ENCODE measurements at regions not wholly inside any gene's neighbourhood (a gene's known extent, or its start where the extent isn't known, plus 50 kb on each side); places are given as distances from the start of the nearest gene placed in this dataset.

DNA sequence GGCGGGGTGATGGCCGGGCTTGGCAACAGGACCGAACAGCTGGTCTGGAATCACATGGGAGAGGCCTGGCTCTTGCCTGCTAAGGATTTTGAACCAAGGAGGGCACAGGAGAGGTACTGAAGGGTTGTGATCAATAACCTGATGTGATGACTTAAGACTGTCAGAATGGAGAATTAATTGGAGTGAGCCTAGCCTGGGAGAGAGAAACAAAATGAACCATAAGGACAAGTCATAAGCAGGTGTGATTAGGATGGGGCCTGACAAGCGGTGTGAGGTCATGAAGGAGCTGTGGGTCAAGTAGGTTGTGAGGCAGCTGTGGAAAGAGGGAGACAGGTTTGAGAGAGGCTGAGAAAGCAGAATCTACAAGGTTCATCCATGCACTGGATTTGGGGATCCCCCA, 104.6 kb downstream of the MED10 start:
- H3K9me3 ChIP-seq (ENCODE audit: low read depth), result no peaks in the 10 kb centered on the region
- TF ChIP-seq EZH2phosphoT487 (IDR thresholded peaks at IDR 0.05; ENCODE audit: insufficient read depth, low read depth), result no peak
- TF ChIP-seq EZH2 (IDR thresholded peaks at IDR 0.05; ENCODE audit: insufficient read depth, poor library complexity, severe bottlenecking), result no peak
- H3K27ac ChIP-seq, result no peak overlapping the region
- no peak overlapping the region for H2AFZ ChIP-seq
- H3F3A ChIP-seq (ENCODE audit: insufficient read depth), result no peaks in the 10 kb centered on the region
- H4K20me1 ChIP-seq (ENCODE audit: insufficient read depth), result no peaks in the 10 kb centered on the region
- no peaks in the 10 kb centered on the region for H3K9me2 ChIP-seq (ENCODE audit: insufficient read depth)
- no peaks in the 10 kb centered on the region for H3K79me2 ChIP-seq (ENCODE audit: insufficient read depth)
- no peaks in the 10 kb centered on the region for H3K36me3 ChIP-seq (ENCODE audit: low read depth)
- no peaks in the 10 kb centered on the region for H3K4me1 ChIP-seq (ENCODE audit: insufficient read depth)
- H3K4me2 ChIP-seq (ENCODE audit: unreplicated experiment), result no peak overlapping the region
- in situ Hi-C loops (cut with MboI), result no loop called here
- no peak for DNase-seq
- WGBS, 2 experiments (ENCODE audit: low coverage in 1 of 2, low lambda C conversion rate in 2 of 2, missing lambda C conversion rate in 2 of 2), result 33 to 40% methylated on average over 4 of the region's 4 CpGs
- H3K27me3 ChIP-seq (replicated peaks; ENCODE audit: insufficient read depth), result no peaks in the 10 kb centered on the region
- no peak overlapping the region for H3K9ac ChIP-seq
- H3K4me3 ChIP-seq, result no peak overlapping the region

DNA sequence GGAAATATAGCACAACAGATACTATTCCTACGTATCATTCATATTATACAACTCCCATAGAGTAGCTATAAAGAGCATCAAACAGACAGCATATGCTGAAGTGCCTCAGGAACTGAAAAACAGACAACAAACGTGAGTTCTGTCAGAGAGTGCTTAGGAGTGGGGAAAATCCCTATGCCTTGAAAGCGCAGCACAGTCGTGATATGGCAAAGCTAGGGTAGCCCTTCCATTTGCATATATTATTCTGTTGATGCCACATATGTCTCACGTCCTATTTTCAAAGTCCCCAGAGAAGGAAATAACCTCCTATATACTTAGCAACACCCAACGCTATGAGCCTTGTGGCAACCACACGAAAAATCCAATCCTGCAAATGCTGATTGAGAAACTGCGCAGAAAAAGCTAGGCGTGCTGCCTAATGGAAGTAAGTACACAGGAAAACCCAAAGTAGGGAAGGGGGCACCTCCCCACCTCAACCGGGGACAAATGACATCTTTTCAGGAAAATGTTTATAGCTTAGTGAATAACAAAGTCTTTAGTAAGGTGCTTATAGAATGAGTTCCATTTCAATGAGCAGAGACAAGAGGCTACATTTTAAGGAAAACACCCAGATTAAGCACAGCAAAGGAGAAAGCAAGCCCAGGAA, 105.1 kb downstream of the MED10 start:
- Histone ChIP-seq H3F3A (ENCODE audit: insufficient read depth) (no peaks in the 10 kb centered on the region), H3K4me2 (ENCODE audit: unreplicated experiment) (no peak overlapping the region), H3K9me3 (ENCODE audit: low read depth) (no peaks in the 10 kb centered on the region), H3K9ac (no peak overlapping the region), H4K20me1 (ENCODE audit: insufficient read depth) (no peaks in the 10 kb centered on the region), H3K9me2 (ENCODE audit: insufficient read depth) (no peaks in the 10 kb centered on the region), H3K4me3 (no peak overlapping the region), H3K4me1 (ENCODE audit: insufficient read depth) (no peaks in the 10 kb centered on the region), H3K36me3 (ENCODE audit: low read depth) (no peaks in the 10 kb centered on the region), H3K27ac (no peak overlapping the region), H2AFZ (no peak overlapping the region), H3K79me2 (ENCODE audit: insufficient read depth) (no peaks in the 10 kb centered on the region), H3K27me3 (replicated peaks; ENCODE audit: insufficient read depth) (no peaks in the 10 kb centered on the region)
- in situ Hi-C loops (cut with MboI), result no loop called here
- no peak for TF ChIP-seq EZH2phosphoT487 (IDR thresholded peaks at IDR 0.05; ENCODE audit: insufficient read depth, low read depth)
- TF ChIP-seq EZH2 (IDR thresholded peaks at IDR 0.05; ENCODE audit: insufficient read depth, poor library complexity, severe bottlenecking), result no peak
- 22 to 24% methylated on average over 10 of the region's 10 CpGs for WGBS, 2 experiments (ENCODE audit: low coverage in 1 of 2, low lambda C conversion rate in 2 of 2, missing lambda C conversion rate in 2 of 2)
- DNase-seq, result no peak

DNA sequence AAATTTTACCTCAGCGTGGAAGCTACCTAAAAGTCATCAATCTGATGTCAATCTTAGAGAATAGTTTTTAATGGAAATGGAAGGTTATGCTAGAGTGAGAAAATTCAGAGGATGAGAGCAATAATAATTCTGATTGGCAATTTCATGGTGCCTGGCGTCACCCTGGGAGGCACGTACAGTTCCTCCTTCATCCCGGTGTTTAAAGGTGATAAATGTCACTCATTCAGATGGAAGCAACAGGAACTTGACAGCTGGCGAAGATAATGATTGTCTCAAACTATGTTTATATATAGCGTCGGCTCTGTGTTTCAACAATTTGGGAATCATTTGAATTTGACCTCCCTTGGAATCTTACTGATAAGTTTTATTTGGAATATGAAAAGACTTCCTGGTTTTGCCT, 108.4 kb downstream of the MED10 start:
- H3K4me1 ChIP-seq (ENCODE audit: insufficient read depth), result no peaks in the 10 kb centered on the region
- H3K79me2 ChIP-seq (ENCODE audit: insufficient read depth), result no peaks in the 10 kb centered on the region
- 40 to 45% methylated on average over 7 of the region's 7 CpGs for WGBS, 2 experiments (ENCODE audit: low coverage in 1 of 2, low lambda C conversion rate in 2 of 2, missing lambda C conversion rate in 2 of 2)
- no peaks in the 10 kb centered on the region for H4K20me1 ChIP-seq (ENCODE audit: insufficient read depth)
- TF ChIP-seq EZH2phosphoT487 (IDR thresholded peaks at IDR 0.05; ENCODE audit: insufficient read depth, low read depth), result no peak
- TF ChIP-seq EZH2 (IDR thresholded peaks at IDR 0.05; ENCODE audit: insufficient read depth, poor library complexity, severe bottlenecking), result no peak
- DNase-seq, result no peak
- H3K4me2 ChIP-seq (ENCODE audit: unreplicated experiment), result no peak overlapping the region
- no peaks in the 10 kb centered on the region for H3K9me3 ChIP-seq (ENCODE audit: low read depth)
- H3K9ac ChIP-seq, result no peak overlapping the region
- H3F3A ChIP-seq (ENCODE audit: insufficient read depth), result no peaks in the 10 kb centered on the region
- no peaks in the 10 kb centered on the region for H3K9me2 ChIP-seq (ENCODE audit: insufficient read depth)
- no peak overlapping the region for H2AFZ ChIP-seq
- H3K27ac ChIP-seq, result no peak overlapping the region
- in situ Hi-C loops (cut with MboI), result no loop called here
- no peak overlapping the region for H3K4me3 ChIP-seq
- no peaks in the 10 kb centered on the region for H3K36me3 ChIP-seq (ENCODE audit: low read depth)
- no peaks in the 10 kb centered on the region for H3K27me3 ChIP-seq (replicated peaks; ENCODE audit: insufficient read depth)

DNA sequence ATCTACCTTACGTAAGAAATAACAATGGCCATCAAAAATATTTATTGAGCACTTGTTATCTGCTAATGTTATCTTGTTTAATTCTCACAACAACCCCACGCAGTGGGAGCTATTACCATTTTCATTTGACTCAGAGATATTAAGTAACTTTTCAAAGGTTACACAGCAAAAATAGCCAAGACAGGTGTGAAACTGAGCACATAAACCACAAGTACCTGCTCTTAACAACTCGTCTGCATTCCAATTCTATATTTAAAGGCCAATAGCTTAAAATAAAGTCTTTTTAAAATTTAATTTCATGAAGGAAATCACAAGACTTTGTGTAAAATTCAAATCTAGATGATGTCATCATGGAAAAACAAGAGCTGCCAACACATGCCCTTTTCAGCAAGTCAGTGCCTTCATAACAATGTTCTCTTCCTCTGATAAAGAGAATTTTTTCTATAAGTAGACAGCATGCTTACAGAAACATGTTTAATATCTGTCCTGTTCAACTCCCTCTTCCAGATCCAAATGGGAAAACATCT, 111.6 kb downstream of the MED10 start:
- Histone ChIP-seq H2AFZ (no peak overlapping the region), H3K4me2 (ENCODE audit: unreplicated experiment) (no peak overlapping the region), H4K20me1 (ENCODE audit: insufficient read depth) (no peaks in the 10 kb centered on the region), H3K27me3 (replicated peaks; ENCODE audit: insufficient read depth) (no peaks in the 10 kb centered on the region), H3F3A (ENCODE audit: insufficient read depth) (no peaks in the 10 kb centered on the region), H3K36me3 (ENCODE audit: low read depth) (no peaks in the 10 kb centered on the region), H3K9me3 (ENCODE audit: low read depth) (no peaks in the 10 kb centered on the region), H3K79me2 (ENCODE audit: insufficient read depth) (no peaks in the 10 kb centered on the region), H3K4me1 (ENCODE audit: insufficient read depth) (no peaks in the 10 kb centered on the region), H3K27ac (no peak overlapping the region), H3K4me3 (no peak overlapping the region), H3K9ac (no peak overlapping the region), H3K9me2 (ENCODE audit: insufficient read depth) (no peaks in the 10 kb centered on the region)
- no peak for DNase-seq
- 12 to 17% methylated on average over 3 of the region's 3 CpGs for WGBS, 2 experiments (ENCODE audit: low coverage in 1 of 2, low lambda C conversion rate in 2 of 2, missing lambda C conversion rate in 2 of 2)
- in situ Hi-C loops (cut with MboI), result no loop called here
- no peak for TF ChIP-seq EZH2phosphoT487 (IDR thresholded peaks at IDR 0.05; ENCODE audit: insufficient read depth, low read depth)
- no peak for TF ChIP-seq EZH2 (IDR thresholded peaks at IDR 0.05; ENCODE audit: insufficient read depth, poor library complexity, severe bottlenecking)

Data from GM23248 (cell line).